ENCODE measurements at regions not wholly inside any gene's neighbourhood (a gene's known extent, or its start where the extent isn't known, plus 50 kb on each side); places are given as distances from the start of the nearest gene placed in this dataset.

DNA sequence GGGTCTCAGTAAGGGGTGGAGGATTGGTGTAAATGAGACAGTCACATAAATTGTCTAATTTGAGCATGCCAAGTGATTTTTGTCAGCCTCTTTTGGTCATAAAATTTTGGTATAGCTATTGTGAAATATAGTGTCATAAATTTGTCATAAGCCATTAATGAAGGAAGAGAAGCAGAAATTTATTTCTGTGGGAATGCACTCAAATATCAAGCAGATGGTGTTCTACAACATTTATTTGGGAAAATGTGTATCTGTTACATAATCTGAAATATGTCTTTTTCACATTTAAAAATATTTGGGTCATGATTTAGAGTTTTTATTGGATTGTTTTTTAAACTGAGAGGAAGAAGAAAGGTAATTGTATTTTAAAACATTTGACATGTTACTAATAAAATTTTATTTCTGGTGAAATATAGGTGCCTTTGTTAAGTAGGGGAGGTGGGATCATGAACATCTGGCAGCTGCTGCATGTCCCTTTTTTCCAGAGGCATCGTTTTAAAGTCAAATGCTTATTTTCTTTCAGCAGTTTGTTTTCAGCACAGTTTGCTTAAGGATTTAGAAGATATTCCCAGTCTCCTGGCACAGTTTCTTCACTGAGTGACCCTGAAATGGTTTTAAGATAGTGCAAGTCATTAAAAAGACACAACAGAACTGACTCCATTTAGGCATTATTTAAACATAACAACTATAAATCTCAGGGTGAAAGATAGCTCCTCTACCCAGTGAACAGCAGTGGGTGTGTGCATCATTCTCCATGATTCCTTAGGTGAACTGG lies 371.7 kb downstream of the SNAPC1 start:
- no peak for DNase-seq (ENCODE audit: low spot score)

DNA sequence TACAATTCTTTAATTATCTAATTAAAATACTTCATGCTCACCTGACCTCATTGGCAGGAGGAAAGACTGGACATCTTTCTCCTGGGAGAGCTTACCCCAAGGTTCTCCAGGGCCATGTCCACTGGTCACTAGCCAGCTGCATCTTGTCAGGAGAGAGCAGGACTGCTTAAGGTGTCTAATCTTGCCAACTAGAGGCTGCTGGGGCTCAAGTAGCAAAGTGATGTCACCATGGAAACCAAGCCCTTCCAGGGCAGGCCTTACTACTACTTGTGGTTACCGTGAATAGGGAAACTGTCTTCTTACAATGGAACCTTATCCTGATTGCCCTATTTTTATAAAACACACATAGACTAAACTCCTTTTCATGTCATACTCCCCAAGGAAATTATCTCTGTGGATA lies 376.4 kb downstream of the SNAPC1 start:
- DNase-seq (ENCODE audit: low spot score) = no peak
- ATAC-seq = no peak

More for the DNA sequence above, 371.7 kb downstream of the SNAPC1 start:
- no peak for ATAC-seq

DNA sequence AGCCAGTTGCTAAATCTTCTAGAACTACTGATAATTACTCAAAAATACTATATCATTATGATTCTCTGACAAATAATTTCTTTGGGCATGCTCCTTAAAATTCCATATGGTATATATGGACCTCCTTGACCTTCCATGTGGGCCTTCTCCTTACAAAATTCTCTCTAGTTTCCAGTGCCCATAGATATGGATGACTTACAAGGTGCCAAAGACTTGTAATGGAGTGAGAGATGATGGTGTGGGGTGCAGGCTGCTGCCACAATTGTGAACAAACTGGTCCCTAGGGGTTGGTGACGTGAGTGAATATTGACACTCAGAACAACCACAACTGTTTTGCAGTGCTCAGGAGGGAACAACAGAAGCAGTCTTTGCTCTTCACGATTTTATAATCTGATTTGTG lies 378.9 kb downstream of the SNAPC1 start:
- DNase-seq (ENCODE audit: low spot score) (no peak), ATAC-seq (no peak)

DNA sequence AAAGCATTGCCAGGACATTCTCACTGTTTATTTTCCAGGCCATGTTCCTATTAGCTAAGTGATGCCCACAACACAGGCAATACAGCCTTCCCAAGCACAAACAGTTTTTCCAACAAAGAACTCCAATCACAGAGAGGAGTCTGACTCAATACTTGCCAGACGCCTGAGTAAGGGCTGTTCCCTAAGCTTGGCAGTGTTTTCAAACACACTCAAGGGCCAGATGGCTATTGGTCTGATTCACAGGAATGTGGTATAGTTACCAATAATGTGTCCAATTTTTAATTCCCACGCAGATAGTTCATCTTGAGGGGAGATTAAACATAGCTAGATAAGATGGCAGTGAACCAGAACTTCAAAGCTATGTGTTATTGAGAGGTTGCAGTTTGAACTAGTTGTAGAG lies 381.0 kb downstream of the SNAPC1 start:
- no peak for ATAC-seq
- no peak for DNase-seq (ENCODE audit: low spot score)

DNA sequence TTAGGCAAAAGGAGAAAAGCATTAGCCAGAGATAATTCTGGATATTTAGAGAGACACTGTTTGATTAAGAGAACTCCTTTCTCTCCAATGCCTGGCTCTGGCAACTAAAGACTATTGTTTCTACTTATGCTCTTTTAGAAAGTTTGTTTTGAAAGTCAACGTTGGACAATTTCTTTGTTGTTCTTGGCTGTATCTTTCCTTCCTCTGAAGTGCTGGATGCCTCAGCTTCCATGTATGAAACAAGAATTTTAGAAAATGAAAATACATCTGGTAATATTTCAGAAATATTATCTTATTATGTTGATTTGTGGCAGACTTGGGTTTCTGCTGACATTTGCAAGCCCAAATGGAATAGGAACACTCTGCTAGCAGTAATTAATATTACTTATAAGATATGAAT lies 382.6 kb downstream of the SNAPC1 start:
- ATAC-seq (no peak), DNase-seq (ENCODE audit: low spot score) (no peak)

DNA sequence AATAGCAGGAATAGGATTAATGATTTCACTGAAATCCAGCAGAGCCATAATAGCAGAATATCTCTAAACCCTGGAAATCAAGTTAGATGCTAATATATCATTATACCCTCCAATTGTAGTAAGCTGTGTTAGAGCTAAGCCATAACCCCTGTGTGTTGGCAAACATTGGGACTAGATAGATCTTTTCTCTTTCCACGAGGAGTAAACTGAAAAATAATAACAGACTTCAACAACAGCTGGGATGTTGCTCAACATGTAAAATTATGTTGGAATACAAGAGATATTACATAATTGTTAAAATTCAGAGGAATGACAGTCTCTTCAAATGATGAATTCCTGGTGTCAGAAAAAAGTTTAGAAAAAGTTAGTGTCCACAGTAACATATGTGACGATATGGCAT lies 383.8 kb downstream of the SNAPC1 start:
- DNase-seq (ENCODE audit: low spot score) (no peak), ATAC-seq (no peak)

DNA sequence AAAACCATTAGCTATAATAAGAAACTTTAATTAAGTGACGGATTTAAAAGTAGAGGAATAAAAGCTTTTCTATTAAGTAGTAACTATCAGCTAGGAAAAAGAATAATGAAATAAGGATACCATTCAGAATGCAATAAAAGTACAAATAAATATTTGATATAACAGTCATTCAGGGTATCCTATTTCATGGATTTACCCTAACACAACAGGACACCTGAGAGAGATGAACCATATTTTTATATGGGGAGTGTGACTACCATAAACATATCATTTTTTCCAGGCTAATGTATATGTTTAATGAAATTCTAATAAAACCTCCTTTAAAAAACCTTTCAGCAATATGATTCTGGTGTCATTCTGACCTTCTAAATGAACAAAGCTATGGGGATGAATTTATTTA lies 393.8 kb downstream of the SNAPC1 start:
- no peak for ATAC-seq
- no peak for DNase-seq (ENCODE audit: low spot score)

DNA sequence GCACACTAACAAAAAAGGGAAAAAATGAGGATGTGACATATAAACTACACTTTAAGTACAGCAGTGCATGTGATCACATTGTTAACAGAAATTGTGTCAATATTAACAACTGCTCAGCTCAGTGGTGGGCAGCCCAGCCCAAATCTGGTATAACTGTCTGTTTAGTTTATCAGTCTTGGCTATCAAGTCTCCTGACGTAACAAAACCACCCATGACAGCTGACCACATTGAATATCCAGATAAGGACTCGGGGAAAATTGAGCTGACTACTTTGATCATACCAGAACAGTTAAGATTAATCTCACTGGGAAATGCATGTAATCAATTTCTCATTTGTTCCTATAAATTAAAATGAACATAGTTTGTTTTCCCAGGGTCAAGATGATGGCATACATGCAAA lies 396.6 kb downstream of the SNAPC1 start:
- DNase-seq (ENCODE audit: low spot score) (no peak), ATAC-seq (no peak)

DNA sequence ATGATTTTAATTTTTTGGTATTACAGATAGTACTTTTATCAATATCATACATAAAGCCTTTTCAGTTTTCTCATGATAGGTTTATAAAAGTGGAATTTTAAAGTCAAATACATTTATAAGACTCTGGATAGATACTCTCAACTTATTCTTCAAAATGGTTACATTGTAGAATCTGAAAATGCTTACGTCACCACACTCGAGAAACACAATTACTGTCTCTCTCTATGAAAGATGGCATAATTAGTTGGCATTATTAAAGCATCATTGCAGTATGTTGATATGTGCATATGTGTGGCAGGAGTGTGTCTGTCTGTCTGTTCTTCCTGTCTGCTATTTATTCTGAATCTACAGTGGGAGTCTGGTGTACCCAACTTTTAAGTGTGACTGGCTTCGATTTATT lies 397.1 kb downstream of the SNAPC1 start:
- DNase-seq (ENCODE audit: low spot score) (no peak), ATAC-seq (no peak)

DNA sequence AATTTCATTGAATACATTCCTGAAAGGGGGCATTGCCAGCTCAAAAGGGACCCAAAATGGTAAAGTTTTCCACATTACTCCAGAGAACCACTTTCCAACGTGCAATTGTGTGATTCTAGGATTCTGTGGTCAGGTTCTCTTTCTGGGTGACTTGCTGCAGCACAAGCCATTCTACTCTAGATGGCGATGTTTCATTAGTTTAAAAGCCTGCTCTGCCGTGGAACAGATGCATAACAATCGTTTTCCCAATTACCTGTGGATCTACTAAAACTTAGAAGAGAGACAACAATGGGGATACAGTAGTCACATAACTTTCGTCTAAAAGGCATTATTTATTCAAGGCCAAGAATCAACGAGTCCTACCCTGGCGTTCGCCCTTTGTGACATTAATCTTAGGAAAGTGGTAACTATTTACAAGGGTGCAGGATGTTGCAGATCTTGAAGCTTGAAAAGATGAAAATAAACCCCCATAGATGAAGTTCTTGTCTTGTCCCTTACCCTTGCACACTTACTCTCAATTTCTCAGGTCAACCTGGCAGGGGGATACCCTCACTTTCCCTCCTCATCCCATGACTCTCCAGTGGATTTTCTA lies 400.9 kb downstream of the SNAPC1 start:
- DNase-seq (ENCODE audit: low spot score) (no peak), ATAC-seq (peak; percentile 90)

DNA sequence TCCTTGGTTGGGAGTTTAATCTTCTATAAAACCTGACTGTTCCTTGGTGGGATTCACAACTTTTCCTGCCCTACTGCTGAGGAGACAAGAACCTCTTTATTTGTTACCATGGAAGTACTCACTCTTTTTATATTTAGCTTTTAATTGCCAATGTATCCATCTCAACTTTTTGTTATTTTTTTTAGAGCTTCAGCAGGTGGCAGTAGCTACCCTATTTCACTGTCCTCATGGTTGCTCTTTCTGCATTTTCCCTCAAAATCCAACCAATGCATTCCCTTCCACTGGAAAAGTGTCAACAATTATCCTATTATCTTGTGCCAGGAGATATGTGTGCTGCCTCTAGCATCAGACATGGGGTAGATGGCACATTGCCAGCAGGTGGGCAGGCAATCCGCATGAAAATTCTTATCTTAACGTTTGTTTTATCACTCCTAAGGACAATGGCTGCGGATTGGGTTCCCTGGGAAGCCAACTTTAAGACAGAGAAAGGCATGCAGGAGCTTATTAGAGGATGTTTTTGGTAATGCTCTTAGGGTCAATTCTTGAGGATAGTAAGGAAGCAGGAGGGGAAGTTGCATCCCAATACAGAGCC lies 406.4 kb downstream of the SNAPC1 start:
- DNase-seq (ENCODE audit: low spot score) (no peak), ATAC-seq (no peak)

DNA sequence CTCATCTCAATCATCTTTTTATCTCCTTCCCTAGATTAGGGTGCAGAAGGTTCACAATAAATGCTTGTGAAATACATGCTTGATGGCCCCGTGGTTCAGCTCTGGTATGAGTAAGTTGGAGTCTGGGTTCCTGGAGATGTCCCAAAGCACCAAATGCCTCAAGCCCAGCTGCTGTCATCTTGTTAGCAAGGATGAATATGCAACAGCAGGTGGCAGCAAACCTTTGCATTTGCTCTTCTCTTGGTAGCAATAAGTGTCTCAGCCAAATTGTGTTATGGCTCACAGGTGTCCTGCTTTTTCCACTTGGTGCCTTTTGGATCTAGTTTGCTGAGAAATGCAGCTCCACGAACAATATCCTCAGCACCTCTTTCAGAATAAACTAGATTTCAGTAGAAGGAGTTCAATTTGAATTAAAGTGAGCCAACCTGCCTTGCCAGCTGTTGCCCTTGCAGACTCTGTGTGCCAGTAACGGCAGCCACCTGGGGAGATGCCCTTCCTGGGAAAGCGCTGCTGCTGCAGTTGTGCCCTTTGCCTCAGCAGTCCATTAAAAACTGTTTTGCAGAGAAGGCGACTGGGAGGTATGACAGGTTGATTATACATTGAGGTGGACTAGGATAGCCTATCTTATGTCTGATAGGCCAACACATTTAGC lies 417.3 kb downstream of the SNAPC1 start:
- ATAC-seq (peak; percentile 94), DNase-seq (ENCODE audit: low spot score) (peak; percentile 60)

DNA sequence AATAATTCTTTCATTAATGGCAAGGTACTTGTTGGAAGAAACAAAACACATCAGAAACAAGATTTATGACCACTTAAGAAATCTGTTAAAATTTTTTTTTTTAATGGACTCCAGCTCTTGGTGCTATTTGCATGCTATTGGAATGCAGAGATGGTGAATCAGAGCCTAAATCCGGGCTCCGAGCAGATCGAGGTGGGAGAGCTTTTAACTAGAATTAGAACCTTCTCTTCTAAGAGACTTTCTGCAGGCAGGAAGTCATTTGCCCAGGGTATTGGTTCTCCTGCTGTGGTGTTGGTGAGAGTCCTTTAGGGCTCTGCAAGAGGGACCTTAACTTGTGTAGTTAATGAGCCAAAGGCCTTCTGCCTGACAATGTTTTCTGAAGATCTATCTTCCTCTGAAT lies 419.4 kb downstream of the SNAPC1 start:
- no peak for ATAC-seq
- no peak for DNase-seq (ENCODE audit: low spot score)

DNA sequence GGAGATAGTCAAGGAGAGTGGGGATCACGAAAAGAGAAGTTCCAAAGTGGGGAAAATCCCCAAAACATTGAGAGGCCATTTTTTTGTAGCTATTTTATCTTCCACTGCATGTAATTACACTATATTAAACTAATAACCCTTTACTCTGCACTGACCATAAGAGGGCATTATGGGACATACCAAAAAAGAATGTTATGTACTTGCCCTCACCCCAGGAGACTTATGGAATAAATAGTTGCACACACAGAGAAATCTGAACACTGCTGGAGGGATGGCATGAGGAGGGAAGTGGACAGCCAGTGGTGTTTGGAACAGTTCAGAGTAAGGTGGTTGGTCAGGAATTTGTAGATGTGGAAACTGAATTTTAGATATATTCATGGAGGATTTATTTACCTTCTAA lies 422.9 kb downstream of the SNAPC1 start:
- ATAC-seq = no peak
- no peak for DNase-seq (ENCODE audit: low spot score)

DNA sequence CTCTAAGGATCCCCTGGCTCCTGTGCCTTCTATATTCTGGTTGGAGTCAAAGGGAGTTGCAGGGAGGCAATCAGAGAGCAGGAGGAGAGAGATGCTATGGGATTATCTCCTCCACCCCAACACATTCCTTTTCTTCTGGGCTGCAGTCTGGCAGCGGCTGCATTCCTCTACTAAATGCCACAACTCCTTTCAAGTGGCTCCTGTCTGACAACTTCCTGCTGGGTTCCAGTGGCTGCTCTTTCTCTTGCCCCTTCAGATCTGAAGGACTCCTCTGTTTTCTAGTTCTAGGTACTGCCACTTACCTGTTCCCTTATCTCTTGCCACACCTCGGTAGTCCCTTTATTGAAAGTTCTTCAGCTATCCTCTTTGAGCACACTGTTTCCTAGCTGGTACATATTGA lies 425.0 kb downstream of the SNAPC1 start:
- no peak for DNase-seq (ENCODE audit: low spot score)
- no peak for ATAC-seq

DNA sequence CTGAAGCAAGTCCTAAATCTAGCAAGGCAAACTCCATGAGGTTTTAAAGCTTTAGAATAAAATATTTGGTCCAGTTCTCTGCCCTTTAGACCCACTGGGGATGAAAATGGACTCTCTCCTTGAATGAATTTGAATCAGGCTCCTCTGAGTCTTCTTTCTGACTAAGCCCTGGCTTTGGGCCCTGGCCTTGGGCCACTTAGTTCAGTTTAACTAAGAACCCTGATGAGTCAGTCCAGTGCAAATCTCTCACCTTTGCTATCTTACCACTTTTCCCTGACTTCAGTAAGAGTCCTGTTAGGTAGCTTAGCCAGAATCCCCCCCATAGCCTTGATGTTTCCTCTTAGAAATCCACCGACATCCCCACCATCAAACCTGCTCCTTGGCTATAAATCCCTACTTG lies 427.5 kb downstream of the SNAPC1 start:
- no peak for ATAC-seq
- DNase-seq (ENCODE audit: low spot score) = no peak

DNA sequence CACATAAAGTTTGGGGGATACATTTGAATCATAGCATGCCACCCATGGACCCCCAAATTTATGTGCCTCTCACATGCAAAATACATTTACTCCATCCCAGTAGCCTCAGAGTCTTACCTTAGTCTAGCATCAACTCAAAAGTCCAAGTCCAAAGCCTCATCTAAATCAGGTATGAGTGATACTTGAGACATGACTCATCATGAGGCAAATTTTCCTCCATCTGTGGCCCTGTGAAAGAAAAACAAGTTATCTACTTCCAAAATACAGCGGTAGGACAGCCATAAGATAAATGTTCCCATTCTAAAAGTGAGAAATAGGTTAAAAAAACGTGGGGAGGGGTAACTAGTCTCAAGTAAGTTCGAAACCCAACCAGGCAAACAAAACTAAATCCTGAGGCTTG lies 444.2 kb downstream of the SNAPC1 start:
- no peak for ATAC-seq

DNA sequence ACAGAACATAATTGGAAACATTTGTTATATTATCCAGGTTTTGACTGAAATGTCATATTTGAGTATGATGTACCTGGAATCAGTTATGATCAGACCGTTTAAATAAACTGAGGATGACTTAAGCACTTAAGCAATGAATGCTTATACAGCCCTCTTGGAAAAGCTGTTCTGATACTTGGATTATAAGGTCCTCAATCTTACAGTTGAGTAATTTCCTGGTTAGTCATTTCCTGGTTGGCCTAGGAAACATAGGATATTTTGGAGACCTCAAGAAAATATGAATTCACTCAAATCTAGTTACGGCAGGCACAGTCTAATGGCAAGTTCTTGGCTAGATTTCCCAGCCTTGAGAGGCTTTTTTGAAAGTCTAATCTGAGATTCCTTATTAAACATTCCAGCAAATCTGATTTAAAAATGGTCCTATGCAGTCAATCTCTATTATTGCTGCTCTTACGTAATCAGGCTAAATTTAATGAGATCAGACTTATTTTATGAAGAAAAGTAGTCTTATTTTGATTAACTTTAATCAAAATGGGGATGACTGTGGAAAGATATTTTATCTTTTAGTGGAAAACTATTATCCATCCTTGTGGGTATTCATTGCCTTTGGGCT lies 447.2 kb downstream of the SNAPC1 start:
- ATAC-seq (no peak), DNase-seq (ENCODE audit: low spot score) (no peak)

More for the DNA sequence above, 444.2 kb downstream of the SNAPC1 start:
- no peak for DNase-seq (ENCODE audit: low spot score)

DNA sequence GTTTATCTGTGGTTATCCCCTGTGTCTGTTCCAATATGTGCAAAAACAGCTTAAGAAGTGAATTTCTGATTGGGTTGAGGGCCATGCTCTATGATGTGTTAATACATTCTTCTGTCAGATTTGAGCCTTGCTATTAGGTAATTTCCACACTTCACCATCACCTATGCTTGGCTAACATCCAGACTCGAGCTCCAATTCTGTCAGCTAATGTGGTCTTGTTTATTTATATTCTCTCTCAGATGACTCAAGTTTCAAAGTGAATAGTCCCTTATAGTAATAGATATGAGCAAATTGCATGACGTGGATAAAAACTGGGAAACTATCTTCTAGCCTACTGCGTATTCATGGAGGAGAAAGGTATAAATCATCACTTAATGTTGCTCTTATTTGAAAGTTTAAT lies 451.3 kb downstream of the SNAPC1 start:
- DNase-seq (ENCODE audit: low spot score) = no peak
- ATAC-seq = no peak

DNA sequence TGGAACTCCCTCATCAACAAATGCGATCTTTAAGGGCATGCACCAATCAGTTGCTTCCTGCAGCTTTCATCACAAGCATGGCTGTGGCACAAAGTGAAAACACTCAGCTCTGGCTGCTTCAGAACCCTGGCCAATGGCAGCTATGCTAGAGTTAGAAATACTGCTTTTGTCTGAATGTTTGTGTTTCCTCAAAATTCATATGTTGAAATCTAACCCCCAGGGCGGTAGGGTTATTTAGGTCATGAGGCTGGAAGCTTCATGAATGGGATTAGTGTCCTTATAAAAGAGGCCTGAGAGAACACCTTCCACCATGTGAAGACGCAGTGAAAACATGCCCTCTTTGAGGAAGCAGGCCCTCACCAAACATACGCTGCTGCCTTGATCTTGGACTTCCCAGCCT lies 453.9 kb downstream of the SNAPC1 start:
- DNase-seq (ENCODE audit: low spot score) = no peak
- no peak for ATAC-seq

DNA sequence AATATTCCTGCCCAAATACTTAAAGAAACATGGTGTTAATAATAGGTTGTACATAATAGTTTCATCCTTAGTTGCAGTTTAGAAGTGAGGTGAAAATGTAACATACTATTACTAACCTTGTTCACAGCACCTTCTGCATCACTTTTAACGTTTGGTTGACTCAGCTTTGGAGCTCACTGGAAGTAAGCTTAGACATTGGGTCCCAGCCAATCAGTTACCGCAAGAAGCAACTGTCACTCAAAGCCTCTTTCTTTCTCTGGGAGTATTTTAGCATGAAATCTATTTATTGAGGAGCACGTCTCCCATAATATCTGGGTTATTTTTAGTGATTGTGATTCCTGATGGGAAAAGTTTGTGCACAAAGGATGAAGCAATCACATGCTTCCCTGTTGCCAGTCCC lies 472.6 kb downstream of the SNAPC1 start:
- DNase-seq (ENCODE audit: low spot score) = no peak
- ATAC-seq = no peak

DNA sequence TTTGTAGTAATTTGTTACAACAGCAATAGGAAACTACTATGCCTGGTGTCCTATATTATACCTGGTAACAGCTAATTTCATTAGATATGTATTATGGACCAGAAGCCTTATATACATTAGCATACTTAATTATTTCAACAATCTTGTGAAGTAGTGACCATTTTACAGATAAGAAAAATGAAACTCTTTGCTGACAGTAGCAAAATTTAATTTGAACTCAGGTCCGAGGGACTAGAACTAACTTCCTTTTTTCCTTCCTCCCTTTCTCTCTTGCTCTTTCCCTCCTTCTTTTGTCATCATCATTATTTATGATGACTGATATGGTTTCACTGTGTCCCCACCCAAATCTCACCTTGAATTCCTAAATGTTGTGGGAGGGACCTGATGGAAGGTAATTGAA lies 482.0 kb downstream of the SNAPC1 start:
- ATAC-seq (no peak), DNase-seq (ENCODE audit: low spot score) (no peak)
